ENCODE measurements at regions not wholly inside any gene's neighbourhood (a gene's known extent, or its start where the extent isn't known, plus 50 kb on each side); places are given as distances from the start of the nearest gene placed in this dataset.

- no peak for ATAC-seq (ENCODE audit: low FRiP score)
- Histone ChIP-seq H3K27me3 (ENCODE audit: control insufficient read depth in 1 of 2, insufficient read depth in 2 of 2, low read length in 1 of 2) (no peaks in the 10 kb centered on the region), H3K27ac (ENCODE audit: low read depth in 1 of 2, low read length in 2 of 2) (no peak overlapping the region), H3K4me1 (ENCODE audit: control insufficient read depth in 1 of 2, insufficient read depth in 2 of 2, low read length in 2 of 2) (no peaks in the 10 kb centered on the region), H3K36me3 (ENCODE audit: control insufficient read depth in 1 of 2, insufficient read depth in 2 of 2, low read length in 1 of 2) (no peaks in the 10 kb centered on the region), H3K9me3 (ENCODE audit: control insufficient read depth, low read length) (peaks cover 2% of the 10 kb centered on the region), H3K4me3 (ENCODE audit: low read length in 2 of 2) (no peak overlapping the region)
- DNase-seq: no peak
- WGBS, 2 donors: 26 to 28% methylated on average over 3 of the region's 3 CpGs
- intact Hi-C loops (cut with DNase I): no loop called here
Measured at GRCh38 chr20:39533858-39534257, 571.7 kb downstream of the DHX35 start.

- intact Hi-C loops (cut with DNase I): no loop called here
- Histone ChIP-seq H3K9me3 (ENCODE audit: control insufficient read depth, low read length) (peaks cover 2% of the 10 kb centered on the region), H3K27ac (ENCODE audit: low read depth in 1 of 2, low read length in 2 of 2) (no peak overlapping the region), H3K4me1 (ENCODE audit: control insufficient read depth in 1 of 2, insufficient read depth in 2 of 2, low read length in 2 of 2) (no peaks in the 10 kb centered on the region), H3K36me3 (ENCODE audit: control insufficient read depth in 1 of 2, insufficient read depth in 2 of 2, low read length in 1 of 2) (no peaks in the 10 kb centered on the region), H3K4me3 (ENCODE audit: low read length in 2 of 2) (no peak overlapping the region), H3K27me3 (ENCODE audit: control insufficient read depth in 1 of 2, insufficient read depth in 2 of 2, low read length in 1 of 2) (no peaks in the 10 kb centered on the region)
- ATAC-seq (ENCODE audit: low FRiP score) (no peak), DNase-seq (no peak)
- 94 to 100% methylated on average over 1 of the region's 1 CpG for WGBS, 2 donors
Measured at GRCh38 chr20:39532205-39532604, 570.1 kb downstream of the DHX35 start.

GRCh38 chr20:39528436-39528835 lies 566.3 kb downstream of the DHX35 start:
- no peak for ATAC-seq (ENCODE audit: low FRiP score)
- no peaks in the 10 kb centered on the region for H3K4me1 ChIP-seq (ENCODE audit: control insufficient read depth in 1 of 2, insufficient read depth in 2 of 2, low read length in 2 of 2)
- H3K4me3 ChIP-seq (ENCODE audit: low read length in 2 of 2): no peak overlapping the region
- intact Hi-C loops (cut with DNase I): no loop called here
- H3K27me3 ChIP-seq (ENCODE audit: control insufficient read depth in 1 of 2, insufficient read depth in 2 of 2, low read length in 1 of 2): no peaks in the 10 kb centered on the region
- DNase-seq: no peak
- no peaks in the 10 kb centered on the region for H3K9me3 ChIP-seq (ENCODE audit: control insufficient read depth, low read length)
- no peaks in the 10 kb centered on the region for H3K36me3 ChIP-seq (ENCODE audit: control insufficient read depth in 1 of 2, insufficient read depth in 2 of 2, low read length in 1 of 2)
- 73 to 75% methylated on average over 4 of the region's 4 CpGs for WGBS, 2 donors
- no peak overlapping the region for H3K27ac ChIP-seq (ENCODE audit: low read depth in 1 of 2, low read length in 2 of 2)

- intact Hi-C loops (cut with DNase I): no loop called here
- ATAC-seq (ENCODE audit: low FRiP score) (no peak), DNase-seq (no peak)
- H3K36me3 ChIP-seq (ENCODE audit: control insufficient read depth in 1 of 2, insufficient read depth in 2 of 2, low read length in 1 of 2): no peaks in the 10 kb centered on the region
- H3K4me1 ChIP-seq (ENCODE audit: control insufficient read depth in 1 of 2, insufficient read depth in 2 of 2, low read length in 2 of 2): no peaks in the 10 kb centered on the region
- WGBS, 2 donors: 39 to 40% methylated on average over 4 of the region's 4 CpGs
- H3K27me3 ChIP-seq (ENCODE audit: control insufficient read depth in 1 of 2, insufficient read depth in 2 of 2, low read length in 1 of 2): no peaks in the 10 kb centered on the region
- no peak overlapping the region for H3K4me3 ChIP-seq (ENCODE audit: low read length in 2 of 2)
- no peaks in the 10 kb centered on the region for H3K9me3 ChIP-seq (ENCODE audit: control insufficient read depth, low read length)
- H3K27ac ChIP-seq (ENCODE audit: low read depth in 1 of 2, low read length in 2 of 2): no peak overlapping the region
Measured at GRCh38 chr20:39524371-39524911, 562.3 kb downstream of the DHX35 start.

DNA sequence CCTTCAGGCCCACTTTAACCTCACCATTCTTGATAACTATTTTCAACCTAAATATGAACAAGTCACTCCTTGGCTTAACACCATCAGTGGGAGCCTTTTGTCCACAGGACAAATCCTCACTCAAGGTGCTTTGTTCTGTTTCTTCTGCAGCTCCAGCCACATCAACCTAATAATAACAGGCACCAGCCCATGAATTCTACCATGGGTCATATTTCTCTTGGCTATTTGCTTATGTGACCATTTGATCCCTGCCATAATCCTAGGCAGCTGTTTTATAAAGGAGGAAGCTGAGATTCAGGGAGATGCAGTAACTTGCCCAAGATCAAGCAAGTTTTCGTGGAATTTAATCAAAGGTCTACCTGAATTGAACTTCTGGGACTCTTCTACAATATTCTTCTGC lies 561.3 kb downstream of the DHX35 start:
- H3K27ac ChIP-seq (ENCODE audit: low read depth in 1 of 2, low read length in 2 of 2): no peak overlapping the region
- intact Hi-C loops (cut with DNase I): no loop called here
- H3K36me3 ChIP-seq (ENCODE audit: control insufficient read depth in 1 of 2, insufficient read depth in 2 of 2, low read length in 1 of 2): no peaks in the 10 kb centered on the region
- WGBS, 2 donors: 95 to 97% methylated on average over 1 of the region's 1 CpG
- ATAC-seq (ENCODE audit: low FRiP score): no peak
- H3K4me3 ChIP-seq (ENCODE audit: low read length in 2 of 2): no peak overlapping the region
- H3K4me1 ChIP-seq (ENCODE audit: control insufficient read depth in 1 of 2, insufficient read depth in 2 of 2, low read length in 2 of 2): no peaks in the 10 kb centered on the region
- no peak for DNase-seq
- H3K27me3 ChIP-seq (ENCODE audit: control insufficient read depth in 1 of 2, insufficient read depth in 2 of 2, low read length in 1 of 2): no peaks in the 10 kb centered on the region
- H3K9me3 ChIP-seq (ENCODE audit: control insufficient read depth, low read length): no peaks in the 10 kb centered on the region

GRCh38 chr20:39518654-39519053 lies 556.5 kb downstream of the DHX35 start:
- DNase-seq (no peak), ATAC-seq (ENCODE audit: low FRiP score) (no peak)
- no peaks in the 10 kb centered on the region for H3K36me3 ChIP-seq (ENCODE audit: control insufficient read depth in 1 of 2, insufficient read depth in 2 of 2, low read length in 1 of 2)
- no peaks in the 10 kb centered on the region for H3K27me3 ChIP-seq (ENCODE audit: control insufficient read depth in 1 of 2, insufficient read depth in 2 of 2, low read length in 1 of 2)
- H3K4me3 ChIP-seq (ENCODE audit: low read length in 2 of 2): no peak overlapping the region
- WGBS, 2 donors: 66 to 75% methylated on average over 5 of the region's 5 CpGs
- intact Hi-C loops (cut with DNase I): no loop called here
- H3K4me1 ChIP-seq (ENCODE audit: control insufficient read depth in 1 of 2, insufficient read depth in 2 of 2, low read length in 2 of 2): no peaks in the 10 kb centered on the region
- H3K27ac ChIP-seq (ENCODE audit: low read depth in 1 of 2, low read length in 2 of 2): no peak overlapping the region
- no peaks in the 10 kb centered on the region for H3K9me3 ChIP-seq (ENCODE audit: control insufficient read depth, low read length)

GRCh38 chr20:39516964-39517363 lies 554.8 kb downstream of the DHX35 start:
- no peaks in the 10 kb centered on the region for H3K36me3 ChIP-seq (ENCODE audit: control insufficient read depth in 1 of 2, insufficient read depth in 2 of 2, low read length in 1 of 2)
- H3K27me3 ChIP-seq (ENCODE audit: control insufficient read depth in 1 of 2, insufficient read depth in 2 of 2, low read length in 1 of 2): no peaks in the 10 kb centered on the region
- WGBS, 2 donors: 52 to 53% methylated on average over 2 of the region's 2 CpGs
- H3K9me3 ChIP-seq (ENCODE audit: control insufficient read depth, low read length): no peaks in the 10 kb centered on the region
- H3K4me3 ChIP-seq (ENCODE audit: low read length in 2 of 2): no peak overlapping the region
- H3K4me1 ChIP-seq (ENCODE audit: control insufficient read depth in 1 of 2, insufficient read depth in 2 of 2, low read length in 2 of 2): no peaks in the 10 kb centered on the region
- no peak overlapping the region for H3K27ac ChIP-seq (ENCODE audit: low read depth in 1 of 2, low read length in 2 of 2)
- no peak for ATAC-seq (ENCODE audit: low FRiP score)
- intact Hi-C loops (cut with DNase I): no loop called here
- no peak for DNase-seq

DNA sequence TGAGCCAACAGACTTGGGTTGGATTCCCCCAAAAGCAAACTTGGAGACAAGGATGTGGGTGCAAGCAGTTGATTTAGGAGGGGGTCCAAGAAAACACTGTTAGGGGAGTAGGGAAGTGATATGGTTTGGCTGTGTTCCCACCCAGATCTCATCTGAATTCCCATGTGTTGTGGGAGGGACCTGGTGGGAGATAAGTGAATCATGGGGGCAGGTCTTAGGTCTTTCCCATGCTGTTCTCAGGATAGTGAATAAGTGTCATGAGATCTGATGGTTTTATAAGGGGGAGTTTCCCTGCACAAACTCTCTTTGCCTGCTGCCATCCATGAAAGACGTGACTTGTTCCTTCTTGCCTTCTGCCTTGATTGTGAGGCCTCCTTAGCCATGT lies 542.6 kb downstream of the DHX35 start:
- H3K4me3 ChIP-seq (ENCODE audit: low read length in 2 of 2): no peak overlapping the region
- no peaks in the 10 kb centered on the region for H3K4me1 ChIP-seq (ENCODE audit: control insufficient read depth in 1 of 2, insufficient read depth in 2 of 2, low read length in 2 of 2)
- no peaks in the 10 kb centered on the region for H3K27me3 ChIP-seq (ENCODE audit: control insufficient read depth in 1 of 2, insufficient read depth in 2 of 2, low read length in 1 of 2)
- 62 to 74% methylated on average over 1 of the region's 1 CpG for whole genome bisulfite sequencing, 2 donors
- no peaks in the 10 kb centered on the region for H3K9me3 ChIP-seq (ENCODE audit: control insufficient read depth, low read length)
- H3K27ac ChIP-seq (ENCODE audit: low read depth in 1 of 2, low read length in 2 of 2): no peak overlapping the region
- no peak for ATAC-seq (ENCODE audit: low FRiP score)
- no peaks in the 10 kb centered on the region for H3K36me3 ChIP-seq (ENCODE audit: control insufficient read depth in 1 of 2, insufficient read depth in 2 of 2, low read length in 1 of 2)
- no peak for DNase-seq
- intact Hi-C loops (cut with DNase I): no loop called here

DNA sequence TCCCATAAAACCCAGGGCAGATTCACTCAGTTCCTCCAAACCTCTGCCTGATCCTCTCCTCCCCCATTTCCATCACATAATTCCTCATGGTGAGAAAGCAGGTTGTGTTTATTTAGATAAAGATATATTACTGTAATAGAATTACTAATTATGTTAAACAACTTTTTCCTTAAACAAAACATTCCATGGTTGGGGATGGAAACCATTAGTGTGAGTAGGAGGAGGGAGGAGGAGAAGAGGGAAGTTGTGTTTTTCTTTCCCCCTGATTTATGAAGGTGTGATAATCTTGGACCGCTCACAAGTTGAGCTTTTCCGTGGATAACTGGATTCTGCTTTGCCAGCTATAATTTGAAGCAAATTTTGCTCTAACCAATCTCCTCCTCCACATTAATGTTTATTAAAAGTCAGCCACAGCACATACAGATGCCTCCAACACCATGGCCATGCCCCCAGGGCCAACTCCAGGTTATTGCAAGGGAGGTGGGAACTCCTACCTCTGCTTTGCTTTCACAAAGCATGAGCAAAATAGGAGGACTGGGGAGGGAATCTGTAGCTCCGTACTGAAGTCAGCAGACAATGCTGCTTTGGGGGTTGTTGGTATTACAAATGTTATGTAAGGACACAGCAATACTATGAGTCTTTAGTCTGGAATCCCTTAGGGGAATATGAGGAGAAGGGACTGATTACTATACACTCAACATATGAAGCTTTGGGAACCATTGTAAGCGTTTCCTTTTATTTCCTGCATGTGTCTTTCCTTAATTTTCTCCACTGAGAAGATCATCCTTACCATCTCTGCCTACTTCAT lies 542.0 kb downstream of the DHX35 start:
- Histone ChIP-seq H3K36me3 (ENCODE audit: control insufficient read depth in 1 of 2, insufficient read depth in 2 of 2, low read length in 1 of 2) (no peaks in the 10 kb centered on the region), H3K27me3 (ENCODE audit: control insufficient read depth in 1 of 2, insufficient read depth in 2 of 2, low read length in 1 of 2) (no peaks in the 10 kb centered on the region), H3K4me1 (ENCODE audit: control insufficient read depth in 1 of 2, insufficient read depth in 2 of 2, low read length in 2 of 2) (no peaks in the 10 kb centered on the region), H3K27ac (ENCODE audit: low read depth in 1 of 2, low read length in 2 of 2) (no peak overlapping the region), H3K9me3 (ENCODE audit: control insufficient read depth, low read length) (no peaks in the 10 kb centered on the region), H3K4me3 (ENCODE audit: low read length in 2 of 2) (no peak overlapping the region)
- intact Hi-C loops (cut with DNase I): no loop called here
- ATAC-seq (ENCODE audit: low FRiP score): no peak
- no peak for DNase-seq
- 23 to 30% methylated on average over 4 of the region's 4 CpGs for WGBS, 2 donors
